Activated CD4-positive, CD25-positive, alpha-beta regulatory T cell treated with anti-CD3 and anti-CD28 coated beads, Interleukin-2, amount 50 U/mL, for 72 hours (primary cell): ENCODE measurements at regions not wholly inside any gene's neighbourhood (a gene's known extent, or its start where the extent isn't known, plus 50 kb on each side); places are given as distances from the start of the nearest gene placed in this dataset.
"Not testable (repeated sequence)": the region's sequence is repeated elsewhere in the genome, so short reads cannot be mapped to it uniquely, and the experiment has no call there.

Experiments used
- DNase-seq: peaks from one replicate; pipeline ENCODE4 v3.0.0; 2021

- no peak for DNase-seq
Observed at GRCh38 chr10:117751259-117751658, 208.7 kb downstream of the EMX2 start.

GRCh38 chr10:117752103-117752502, 209.6 kb downstream of the EMX2 start:
- no peak for DNase-seq

GRCh38 chr10:117754770-117755658, 212.5 kb downstream of the EMX2 start:
- no peak for DNase-seq

- no peak for DNase-seq
Observed at GRCh38 chr10:117755659-117756014, 213.1 kb downstream of the EMX2 start.

- no peak for DNase-seq
Observed at GRCh38 chr10:117757086-117757720, 214.7 kb downstream of the EMX2 start.

GRCh38 chr10:117759266-117759665, 216.7 kb downstream of the EMX2 start:
- no peak for DNase-seq

GRCh38 chr10:117761695-117762094, 219.1 kb downstream of the EMX2 start:
- no peak for DNase-seq

- no peak for DNase-seq
Observed at GRCh38 chr10:117762126-117762818, 219.7 kb downstream of the EMX2 start.

GRCh38 chr10:117762819-117763172, 220.2 kb downstream of the EMX2 start:
- DNase-seq: no peak

GRCh38 chr10:117763528-117763927, 221.0 kb downstream of the EMX2 start:
- no peak for DNase-seq

- no peak for DNase-seq
Observed at GRCh38 chr10:117768333-117769042, 225.9 kb downstream of the EMX2 start.

GRCh38 chr10:117775526-117775925, 233.0 kb downstream of the EMX2 start:
- no peak for DNase-seq

- DNase-seq: not testable (repeated sequence)
Observed at GRCh38 chr10:117777222-117777621, 234.7 kb downstream of the EMX2 start.

- DNase-seq: no peak
Observed at GRCh38 chr10:117778241-117778640, 235.7 kb downstream of the EMX2 start.

- DNase-seq: no peak
Observed at GRCh38 chr10:117780411-117780810, 237.9 kb downstream of the EMX2 start.

- no peak for DNase-seq
Observed at GRCh38 chr10:117781216-117781831, 238.8 kb downstream of the EMX2 start.

GRCh38 chr10:117782276-117782675, 239.7 kb downstream of the EMX2 start:
- no peak for DNase-seq

- DNase-seq: no peak
Observed at GRCh38 chr10:117783698-117784395, 241.3 kb downstream of the EMX2 start.

GRCh38 chr10:117784776-117785175, 242.2 kb downstream of the EMX2 start:
- no peak for DNase-seq

GRCh38 chr10:117788911-117789310, 246.4 kb downstream of the EMX2 start:
- DNase-seq: no peak

- no peak for DNase-seq
Observed at GRCh38 chr10:117790179-117790578, 247.6 kb downstream of the EMX2 start.

- no peak for DNase-seq
Observed at GRCh38 chr10:117790621-117791020, 248.1 kb downstream of the EMX2 start.
